Esophagus squamous epithelium (tissue), 4 donors: ENCODE measurements at regions not wholly inside any gene's neighbourhood (a gene's known extent, or its start where the extent isn't known, plus 50 kb on each side); places are given as distances from the start of the nearest gene placed in this dataset.

ENCODE experiments used
- CTCF ChIP-seq, 6 experiments: fragments of 450-650 bp in 4 of 6; fragments of 200-600 bp in 2 of 6; sonication (generic) in 2 of 6; IDR thresholded peaks; one replicate each; pipeline ENCODE4 v1.5.1; 2016 to 2019; ENCODE audit warnings: antibody characterized with exemption in 6 of 6, mild to moderate bottlenecking in 4 of 6, moderate library complexity in 4 of 6
- POLR2A ChIP-seq, 4 donors: fragments of 450-650 bp; IDR thresholded peaks; one replicate each; pipeline ENCODE4 v1.6.1; 2017; ENCODE audit warnings: antibody characterized with exemption in 4 of 4, mild to moderate bottlenecking in 4 of 4, moderate library complexity in 3 of 4

- TF ChIP-seq CTCF (IDR thresholded peaks at IDR 0.05): no peak
- TF ChIP-seq POLR2A (IDR thresholded peaks at IDR 0.05): no peak
These were observed 478.3 kb downstream of the DMRT2 start for GRCh38 chr9:1528456-1528855.
